GM19395 (cell line): ENCODE measurements at regions not wholly inside any gene's neighbourhood (a gene's known extent, or its start where the extent isn't known, plus 50 kb on each side); places are given as distances from the start of the nearest gene placed in this dataset.

ENCODE experiments used
- ATAC-seq: cut with Tn5 transposase; IDR thresholded peaks from one replicate; pipeline ENCODE4 v1.9.1; 2021; ENCODE audit warnings: mild to moderate bottlenecking, moderate library complexity; ENCODE audit not compliant: unreplicated experiment

GRCh38 chr6:147903321-147903720, 394.8 kb downstream of the SAMD5 start:
- no peak for ATAC-seq

GRCh38 chr6:147903931-147904330, 395.4 kb downstream of the SAMD5 start:
- ATAC-seq, result no peak

- ATAC-seq, result no peak
Measured at GRCh38 chr6:147904416-147904815, 395.9 kb downstream of the SAMD5 start.

GRCh38 chr6:147905711-147906110, 397.2 kb downstream of the SAMD5 start:
- no peak for ATAC-seq

GRCh38 chr6:147906361-147906760, 397.9 kb downstream of the SAMD5 start:
- ATAC-seq, result no peak

GRCh38 chr6:147909640-147910039, 401.1 kb downstream of the SAMD5 start:
- no peak for ATAC-seq

- ATAC-seq, result no peak
Measured at GRCh38 chr6:147910281-147910680, 401.8 kb downstream of the SAMD5 start.

GRCh38 chr6:147911057-147911456, 402.6 kb downstream of the SAMD5 start:
- no peak for ATAC-seq

- no peak for ATAC-seq
Measured at GRCh38 chr6:147911686-147912085, 403.2 kb downstream of the SAMD5 start.

GRCh38 chr6:147922799-147923198, 414.3 kb downstream of the SAMD5 start:
- ATAC-seq, result no peak

GRCh38 chr6:147924598-147924997, 416.1 kb downstream of the SAMD5 start:
- ATAC-seq, result no peak

GRCh38 chr6:147925826-147926225, 416.8 kb upstream of the SASH1 start:
- no peak for ATAC-seq

- ATAC-seq, result no peak
Measured at GRCh38 chr6:147930745-147931144, 411.9 kb upstream of the SASH1 start.

- ATAC-seq, result no peak
Measured at GRCh38 chr6:147933224-147933623, 409.4 kb upstream of the SASH1 start.

GRCh38 chr6:147935656-147936055, 407.0 kb upstream of the SASH1 start:
- no peak for ATAC-seq

GRCh38 chr6:147936703-147937470, 405.8 kb upstream of the SASH1 start:
- no peak for ATAC-seq

GRCh38 chr6:147941143-147941542, 401.5 kb upstream of the SASH1 start:
- ATAC-seq, result no peak

GRCh38 chr6:147942363-147942762, 400.3 kb upstream of the SASH1 start:
- no peak for ATAC-seq

- no peak for ATAC-seq
Measured at GRCh38 chr6:147944122-147944521, 398.5 kb upstream of the SASH1 start.

- no peak for ATAC-seq
Measured at GRCh38 chr6:147947521-147947920, 395.1 kb upstream of the SASH1 start.

- no peak for ATAC-seq
Measured at GRCh38 chr6:147949981-147950622, 392.5 kb upstream of the SASH1 start.

GRCh38 chr6:147950623-147950987, 392.0 kb upstream of the SASH1 start:
- ATAC-seq, result no peak

- ATAC-seq, result no peak
Measured at GRCh38 chr6:147951726-147952125, 390.9 kb upstream of the SASH1 start.
